ENCODE measurements at regions not wholly inside any gene's neighbourhood (a gene's known extent, or its start where the extent isn't known, plus 50 kb on each side); places are given as distances from the start of the nearest gene placed in this dataset.

DNA sequence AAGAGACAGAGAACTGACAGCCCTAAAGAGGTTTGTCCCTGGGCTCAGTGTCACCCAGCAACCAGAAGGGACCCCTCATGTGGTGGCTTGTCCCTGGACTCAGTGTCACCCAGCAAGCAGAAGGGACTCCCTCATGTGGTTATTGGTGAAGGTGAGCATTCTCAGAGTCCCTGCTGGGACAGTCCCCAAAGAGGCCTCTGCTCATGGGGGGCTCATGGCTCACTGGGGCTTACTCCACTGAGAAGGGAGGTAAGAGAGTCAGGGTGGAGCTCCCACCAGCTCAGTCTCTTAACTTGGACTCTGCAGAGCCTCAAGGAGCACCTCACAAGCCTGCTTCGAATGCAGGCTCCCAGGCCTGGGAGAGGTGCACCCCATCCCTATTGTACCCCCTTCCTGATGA lies 145.2 kb upstream of the COPS8 start:
- Histone ChIP-seq H3K4me1 (ENCODE audit: insufficient read depth, insufficient read length) (peaks cover 9% of the 10 kb centered on the region), H3K36me3 (ENCODE audit: insufficient read depth, insufficient read length, low read length) (no peaks in the 10 kb centered on the region), H3K9me3 (ENCODE audit: insufficient read depth, low read length) (no peaks in the 10 kb centered on the region), H3K27me3 (ENCODE audit: insufficient read depth, insufficient read length) (no peaks in the 10 kb centered on the region), H3K9ac (ENCODE audit: insufficient read length, low read depth) (no peak overlapping the region), H3K4me3 (ENCODE audit: insufficient read length, low read depth) (no peak overlapping the region)
- no peak for TF ChIP-seq YY1 (IDR thresholded peaks at IDR 0.05; ENCODE audit: insufficient read depth, insufficient read length)
- TF ChIP-seq SUZ12 (IDR thresholded peaks at IDR 0.05; ENCODE audit: extremely low read depth, insufficient read depth, insufficient read length): no peak
- no peak for TF ChIP-seq ZNF274 (IDR thresholded peaks at IDR 0.05; ENCODE audit: low read depth, low read length)
- DNase-seq (ENCODE audit: low read depth, low spot score): no peak

DNA sequence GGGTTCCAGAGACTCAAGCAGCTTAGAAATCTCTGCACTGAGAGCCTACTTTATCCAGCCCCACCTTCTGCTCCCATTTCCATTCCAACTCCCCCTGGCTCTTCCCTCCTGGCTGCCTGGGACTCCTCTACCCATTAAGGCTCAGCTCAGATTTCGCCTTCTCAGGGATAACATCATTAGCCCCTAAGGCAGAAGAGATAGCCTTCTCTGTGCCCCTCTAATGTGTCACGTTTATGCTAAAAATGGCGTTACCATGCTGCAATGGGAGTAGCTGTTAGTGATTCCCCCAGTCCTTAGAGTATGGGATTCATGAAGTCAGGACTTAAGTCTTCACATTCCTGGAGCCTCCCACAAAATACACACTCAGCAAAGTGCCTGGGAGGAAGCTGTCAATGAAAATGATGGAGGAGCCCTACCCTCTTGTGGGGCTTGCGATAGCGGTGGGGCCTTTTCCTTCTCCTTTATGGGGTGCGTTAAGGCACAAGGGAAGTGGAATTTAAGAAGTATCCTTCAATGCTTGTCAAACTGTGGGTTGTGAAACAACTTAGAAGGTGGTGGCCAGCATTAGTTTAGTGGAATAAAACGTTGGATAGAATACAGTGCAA lies 144.7 kb upstream of the COPS8 start:
- Histone ChIP-seq H3K9ac (ENCODE audit: insufficient read length, low read depth) (no peak overlapping the region), H3K9me3 (ENCODE audit: insufficient read depth, low read length) (no peaks in the 10 kb centered on the region), H3K4me1 (ENCODE audit: insufficient read depth, insufficient read length) (peaks cover 9% of the 10 kb centered on the region), H3K27me3 (ENCODE audit: insufficient read depth, insufficient read length) (no peaks in the 10 kb centered on the region), H3K36me3 (ENCODE audit: insufficient read depth, insufficient read length, low read length) (no peaks in the 10 kb centered on the region), H3K4me3 (ENCODE audit: insufficient read length, low read depth) (no peak overlapping the region)
- DNase-seq (ENCODE audit: low read depth, low spot score): no peak
- TF ChIP-seq YY1 (IDR thresholded peaks at IDR 0.05; ENCODE audit: insufficient read depth, insufficient read length) (no peak), SUZ12 (IDR thresholded peaks at IDR 0.05; ENCODE audit: extremely low read depth, insufficient read depth, insufficient read length) (no peak), ZNF274 (IDR thresholded peaks at IDR 0.05; ENCODE audit: low read depth, low read length) (no peak)

DNA sequence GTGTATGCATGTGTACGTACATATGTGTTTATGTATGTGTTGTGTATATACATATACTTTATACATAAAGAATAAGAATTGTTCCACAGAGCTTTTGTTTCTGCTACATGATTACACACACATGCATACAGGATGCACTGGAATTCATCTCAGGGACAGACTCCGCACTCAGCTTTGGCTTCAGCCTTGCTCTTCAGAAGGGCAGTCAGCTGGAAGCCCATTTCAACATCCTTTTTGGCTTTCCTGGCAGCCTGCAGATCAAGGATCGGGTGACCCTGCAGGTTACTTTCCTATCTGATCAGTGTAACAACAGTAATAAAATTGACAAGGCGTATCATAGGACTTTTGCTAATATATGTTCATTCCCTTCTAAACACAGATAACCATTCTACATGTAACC lies 144.1 kb upstream of the COPS8 start:
- no peaks in the 10 kb centered on the region for H3K9me3 ChIP-seq (ENCODE audit: insufficient read depth, low read length)
- no peak for DNase-seq (ENCODE audit: low read depth, low spot score)
- H3K9ac ChIP-seq (ENCODE audit: insufficient read length, low read depth): no peak overlapping the region
- no peak overlapping the region for H3K4me3 ChIP-seq (ENCODE audit: insufficient read length, low read depth)
- no peaks in the 10 kb centered on the region for H3K36me3 ChIP-seq (ENCODE audit: insufficient read depth, insufficient read length, low read length)
- H3K4me1 ChIP-seq (ENCODE audit: insufficient read depth, insufficient read length): peaks cover 9% of the 10 kb centered on the region
- TF ChIP-seq SUZ12 (IDR thresholded peaks at IDR 0.05; ENCODE audit: extremely low read depth, insufficient read depth, insufficient read length) (no peak), YY1 (IDR thresholded peaks at IDR 0.05; ENCODE audit: insufficient read depth, insufficient read length) (no peak), ZNF274 (IDR thresholded peaks at IDR 0.05; ENCODE audit: low read depth, low read length) (no peak)
- H3K27me3 ChIP-seq (ENCODE audit: insufficient read depth, insufficient read length): no peaks in the 10 kb centered on the region

DNA sequence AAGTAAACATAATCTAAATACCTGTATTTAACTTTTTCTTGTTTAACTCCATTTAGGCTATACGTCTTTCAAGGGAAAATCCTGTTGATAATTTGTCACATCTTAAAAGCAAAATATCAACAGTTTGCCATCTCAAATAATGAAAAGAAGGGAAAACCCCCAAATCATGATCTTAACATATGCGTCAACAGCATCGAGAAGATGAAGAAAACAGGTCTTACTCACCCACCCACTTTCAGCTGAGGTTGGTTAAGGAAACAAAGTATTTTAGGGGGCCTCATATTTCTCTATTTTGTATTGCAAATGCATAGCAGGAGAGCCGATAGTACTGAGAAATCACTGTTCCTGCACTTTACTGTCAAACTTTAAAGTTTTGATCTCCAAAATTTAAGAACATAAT lies 143.1 kb upstream of the COPS8 start:
- Histone ChIP-seq H3K9ac (ENCODE audit: insufficient read length, low read depth) (no peak overlapping the region), H3K4me1 (ENCODE audit: insufficient read depth, insufficient read length) (peaks cover 9% of the 10 kb centered on the region), H3K36me3 (ENCODE audit: insufficient read depth, insufficient read length, low read length) (no peaks in the 10 kb centered on the region), H3K4me3 (ENCODE audit: insufficient read length, low read depth) (no peak overlapping the region), H3K27me3 (ENCODE audit: insufficient read depth, insufficient read length) (no peaks in the 10 kb centered on the region), H3K9me3 (ENCODE audit: insufficient read depth, low read length) (no peaks in the 10 kb centered on the region)
- TF ChIP-seq ZNF274 (IDR thresholded peaks at IDR 0.05; ENCODE audit: low read depth, low read length) (no peak), SUZ12 (IDR thresholded peaks at IDR 0.05; ENCODE audit: extremely low read depth, insufficient read depth, insufficient read length) (no peak), YY1 (IDR thresholded peaks at IDR 0.05; ENCODE audit: insufficient read depth, insufficient read length) (no peak)
- DNase-seq (ENCODE audit: low read depth, low spot score): no peak

DNA sequence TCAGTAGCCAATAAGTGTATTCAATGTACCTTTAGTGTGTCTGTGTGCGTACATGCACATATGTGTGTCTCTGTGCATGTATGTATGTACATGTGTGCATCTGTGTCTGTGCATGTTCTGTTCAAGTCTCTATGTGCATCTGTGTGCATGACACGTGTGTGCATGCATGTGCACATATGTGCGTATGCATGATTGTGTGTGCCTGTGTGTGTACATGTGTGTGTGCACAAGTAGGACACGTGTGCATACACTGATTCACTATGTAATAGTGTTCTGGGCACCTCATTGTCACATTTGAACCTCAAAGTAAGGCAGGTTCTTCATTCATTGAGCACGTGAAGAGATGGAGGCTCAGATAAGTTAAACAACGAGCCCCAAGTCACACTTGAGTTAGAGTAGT lies 142.6 kb upstream of the COPS8 start:
- H3K9me3 ChIP-seq (ENCODE audit: insufficient read depth, low read length): no peaks in the 10 kb centered on the region
- no peak overlapping the region for H3K9ac ChIP-seq (ENCODE audit: insufficient read length, low read depth)
- H3K4me1 ChIP-seq (ENCODE audit: insufficient read depth, insufficient read length): peaks cover 9% of the 10 kb centered on the region
- H3K4me3 ChIP-seq (ENCODE audit: insufficient read length, low read depth): no peak overlapping the region
- H3K36me3 ChIP-seq (ENCODE audit: insufficient read depth, insufficient read length, low read length): no peaks in the 10 kb centered on the region
- no peaks in the 10 kb centered on the region for H3K27me3 ChIP-seq (ENCODE audit: insufficient read depth, insufficient read length)
- TF ChIP-seq SUZ12 (IDR thresholded peaks at IDR 0.05; ENCODE audit: extremely low read depth, insufficient read depth, insufficient read length) (no peak), YY1 (IDR thresholded peaks at IDR 0.05; ENCODE audit: insufficient read depth, insufficient read length) (no peak), ZNF274 (IDR thresholded peaks at IDR 0.05; ENCODE audit: low read depth, low read length) (no peak)
- DNase-seq (ENCODE audit: low read depth, low spot score): no peak

DNA sequence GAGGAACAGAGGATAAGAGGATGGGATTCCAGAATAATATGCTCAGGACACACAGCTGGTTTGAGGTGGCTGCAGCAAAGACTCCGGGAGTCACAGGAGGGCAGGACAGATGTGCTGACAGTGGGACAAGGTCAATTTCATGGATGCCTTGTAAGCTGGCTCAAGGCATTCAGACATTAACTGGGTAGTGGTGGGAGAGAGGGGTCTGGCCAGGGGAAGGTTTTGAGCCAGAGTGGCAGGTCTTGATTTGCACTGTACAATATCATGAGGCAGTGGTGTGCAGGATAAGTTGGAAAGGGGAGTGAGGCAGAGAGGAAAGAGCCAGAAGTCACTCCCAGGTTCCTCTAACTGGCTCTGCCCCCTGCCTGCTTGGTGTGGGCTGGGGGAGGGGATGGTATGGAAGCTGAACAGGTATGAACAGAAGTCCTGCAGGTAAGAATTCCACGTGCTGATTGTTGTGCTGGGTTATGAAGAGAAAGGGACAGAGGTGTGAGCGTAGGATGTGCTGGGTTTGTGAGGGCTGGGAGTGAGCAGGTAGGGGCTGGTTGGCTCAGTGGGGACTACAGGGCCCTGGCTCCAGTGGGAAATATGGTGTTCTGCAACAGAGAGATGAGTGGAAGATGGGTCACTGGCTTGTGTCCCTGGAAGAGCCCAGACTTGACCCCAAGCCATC lies 141.7 kb upstream of the COPS8 start:
- no peaks in the 10 kb centered on the region for H3K27me3 ChIP-seq (ENCODE audit: insufficient read depth, insufficient read length)
- no peaks in the 10 kb centered on the region for H3K9me3 ChIP-seq (ENCODE audit: insufficient read depth, low read length)
- no peak overlapping the region for H3K4me3 ChIP-seq (ENCODE audit: insufficient read length, low read depth)
- no peak for DNase-seq (ENCODE audit: low read depth, low spot score)
- H3K4me1 ChIP-seq (ENCODE audit: insufficient read depth, insufficient read length): peaks cover 9% of the 10 kb centered on the region
- no peaks in the 10 kb centered on the region for H3K36me3 ChIP-seq (ENCODE audit: insufficient read depth, insufficient read length, low read length)
- no peak overlapping the region for H3K9ac ChIP-seq (ENCODE audit: insufficient read length, low read depth)
- no peak for TF ChIP-seq ZNF274 (IDR thresholded peaks at IDR 0.05; ENCODE audit: low read depth, low read length)
- TF ChIP-seq SUZ12 (IDR thresholded peaks at IDR 0.05; ENCODE audit: extremely low read depth, insufficient read depth, insufficient read length): no peak
- no peak for TF ChIP-seq YY1 (IDR thresholded peaks at IDR 0.05; ENCODE audit: insufficient read depth, insufficient read length)

DNA sequence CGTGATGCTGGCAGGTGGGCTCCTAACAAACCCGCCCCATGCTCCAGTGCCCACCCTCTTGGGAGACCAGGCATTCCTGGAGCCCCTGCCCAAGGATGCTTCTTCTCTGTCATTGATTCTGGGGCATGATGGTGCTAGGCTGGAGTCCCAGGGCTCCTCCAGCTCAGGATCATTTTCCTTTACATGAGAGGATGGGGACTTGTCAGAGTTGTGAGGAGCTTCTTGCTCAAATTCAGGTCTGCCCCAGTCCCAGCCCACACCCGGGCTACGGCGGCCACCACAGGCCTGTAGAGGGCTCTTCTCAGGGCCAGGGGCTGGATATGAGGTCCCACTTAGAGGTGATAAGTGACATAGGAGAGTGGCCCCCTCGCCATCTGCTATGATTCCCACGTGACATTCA lies 141.1 kb upstream of the COPS8 start:
- H3K36me3 ChIP-seq (ENCODE audit: insufficient read depth, insufficient read length, low read length): no peaks in the 10 kb centered on the region
- H3K27me3 ChIP-seq (ENCODE audit: insufficient read depth, insufficient read length): no peaks in the 10 kb centered on the region
- TF ChIP-seq YY1 (IDR thresholded peaks at IDR 0.05; ENCODE audit: insufficient read depth, insufficient read length) (no peak), ZNF274 (IDR thresholded peaks at IDR 0.05; ENCODE audit: low read depth, low read length) (no peak), SUZ12 (IDR thresholded peaks at IDR 0.05; ENCODE audit: extremely low read depth, insufficient read depth, insufficient read length) (no peak)
- peaks cover 13% of the 10 kb centered on the region for H3K4me1 ChIP-seq (ENCODE audit: insufficient read depth, insufficient read length)
- no peaks in the 10 kb centered on the region for H3K9me3 ChIP-seq (ENCODE audit: insufficient read depth, low read length)
- DNase-seq (ENCODE audit: low read depth, low spot score): no peak
- H3K9ac ChIP-seq (ENCODE audit: insufficient read length, low read depth): no peak overlapping the region
- H3K4me3 ChIP-seq (ENCODE audit: insufficient read length, low read depth): no peak overlapping the region

Measured in NT2/D1 (cell line).